ENCODE measurements at regions not wholly inside any gene's neighbourhood (a gene's known extent, or its start where the extent isn't known, plus 50 kb on each side); places are given as distances from the start of the nearest gene placed in this dataset.

DNA sequence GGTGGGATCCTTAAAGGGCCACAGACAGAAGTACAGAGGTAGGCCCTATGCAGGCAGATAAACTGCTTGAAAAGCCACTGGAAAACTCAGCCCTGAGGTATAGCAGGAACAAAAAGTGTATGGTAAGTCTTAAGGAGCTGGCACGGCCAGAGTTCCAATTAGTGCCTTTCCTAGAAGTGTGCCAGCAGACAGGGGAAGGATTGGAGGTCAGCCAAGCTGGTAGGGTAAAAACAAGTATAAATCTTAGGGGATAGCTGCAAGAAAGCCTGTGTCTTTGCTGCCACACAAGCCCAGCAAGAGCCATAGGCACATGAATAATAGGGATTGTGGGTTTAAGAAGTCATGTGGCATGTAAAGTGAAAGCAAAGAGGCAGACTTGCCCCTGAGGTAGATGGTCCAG, 582.5 kb downstream of the PLOD2 start:
- no peak overlapping the region for H3K4me3 ChIP-seq (ENCODE audit: low read length)
- TF ChIP-seq ZNF274 (IDR thresholded peaks at IDR 0.05; ENCODE audit: low read depth, low read length) = no peak

DNA sequence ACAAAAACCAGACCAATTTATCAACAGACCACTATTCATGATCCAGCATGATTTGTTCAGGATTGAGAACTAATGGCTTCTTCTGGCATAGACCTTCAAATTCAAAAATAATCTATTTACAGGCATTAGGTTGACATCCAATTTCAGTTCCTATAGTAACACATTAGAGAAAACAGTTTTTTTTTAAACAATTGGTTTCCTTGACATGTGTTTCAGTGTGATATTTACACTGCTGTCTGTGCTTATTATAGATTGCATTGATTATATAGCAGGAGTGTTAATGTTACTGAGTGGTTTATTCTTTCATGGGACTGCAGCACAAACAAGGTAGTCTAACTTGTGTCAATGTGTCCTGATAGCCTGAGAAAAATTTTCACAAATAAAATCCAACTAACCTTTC, 579.3 kb downstream of the PLOD2 start:
- no peak overlapping the region for H3K4me3 ChIP-seq (ENCODE audit: low read length)
- no peak for TF ChIP-seq ZNF274 (IDR thresholded peaks at IDR 0.05; ENCODE audit: low read depth, low read length)

DNA sequence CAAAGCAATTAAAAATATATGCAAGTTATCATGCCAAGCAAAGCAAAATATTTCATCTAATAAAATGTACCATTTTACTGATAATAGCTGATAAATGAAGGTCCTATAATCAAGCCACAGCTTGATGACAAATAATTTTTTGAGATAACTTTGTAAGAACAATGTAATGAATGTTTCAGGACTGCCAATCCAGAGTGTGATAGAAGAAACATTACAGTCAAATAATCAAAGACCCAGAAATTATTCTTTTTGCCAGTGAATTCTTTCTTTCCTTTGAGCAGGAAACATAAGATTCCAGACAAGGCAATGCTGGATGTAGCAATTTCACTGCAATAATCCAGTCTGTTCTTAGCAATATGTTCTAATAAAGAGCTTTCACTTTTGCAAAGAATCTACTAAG, 556.1 kb downstream of the PLOD2 start:
- no peak overlapping the region for H3K4me3 ChIP-seq (ENCODE audit: low read length)
- no peak for TF ChIP-seq ZNF274 (IDR thresholded peaks at IDR 0.05; ENCODE audit: low read depth, low read length)

DNA sequence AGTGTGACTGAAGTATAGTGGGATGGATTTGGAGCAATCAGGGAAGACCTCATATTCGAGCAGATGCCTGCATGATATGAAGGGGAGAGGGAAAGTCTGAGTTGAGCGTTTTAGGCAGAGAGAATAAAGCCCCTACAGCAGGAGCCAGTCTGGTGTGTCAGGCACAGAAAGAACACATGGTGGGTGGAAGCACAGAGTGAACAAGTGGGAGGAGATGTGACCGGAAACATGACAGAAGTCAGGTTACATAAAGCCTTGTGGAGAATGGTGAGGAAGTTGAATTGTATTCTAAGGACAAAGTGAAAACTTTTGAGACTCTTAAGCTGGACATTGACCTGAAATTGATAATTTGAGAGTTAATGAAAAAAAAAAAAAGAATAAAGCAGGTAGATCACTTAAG, 541.0 kb downstream of the PLOD2 start:
- TF ChIP-seq ZNF274 (IDR thresholded peaks at IDR 0.05; ENCODE audit: low read depth, low read length) = no peak
- no peak overlapping the region for H3K4me3 ChIP-seq (ENCODE audit: low read length)

DNA sequence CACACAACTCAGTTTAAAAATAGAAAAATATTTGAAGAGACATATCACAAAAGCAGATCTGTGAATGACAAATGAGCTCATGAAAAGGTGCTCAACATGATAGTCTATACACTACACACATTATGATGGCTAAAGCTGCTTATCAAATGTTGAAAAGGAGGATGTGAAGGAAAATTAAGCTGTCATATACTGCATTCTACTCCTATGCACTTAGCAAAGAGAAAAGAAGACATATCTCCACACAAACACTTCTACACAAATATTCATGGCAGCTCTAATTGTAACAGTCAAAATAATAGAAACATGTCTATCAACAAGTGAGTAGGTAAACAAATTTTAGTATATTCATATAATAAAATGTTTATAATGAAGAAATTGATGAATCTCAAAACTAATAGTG, 540.5 kb downstream of the PLOD2 start:
- no peak overlapping the region for H3K4me3 ChIP-seq (ENCODE audit: low read length)
- TF ChIP-seq ZNF274 (IDR thresholded peaks at IDR 0.05; ENCODE audit: low read depth, low read length) = no peak

DNA sequence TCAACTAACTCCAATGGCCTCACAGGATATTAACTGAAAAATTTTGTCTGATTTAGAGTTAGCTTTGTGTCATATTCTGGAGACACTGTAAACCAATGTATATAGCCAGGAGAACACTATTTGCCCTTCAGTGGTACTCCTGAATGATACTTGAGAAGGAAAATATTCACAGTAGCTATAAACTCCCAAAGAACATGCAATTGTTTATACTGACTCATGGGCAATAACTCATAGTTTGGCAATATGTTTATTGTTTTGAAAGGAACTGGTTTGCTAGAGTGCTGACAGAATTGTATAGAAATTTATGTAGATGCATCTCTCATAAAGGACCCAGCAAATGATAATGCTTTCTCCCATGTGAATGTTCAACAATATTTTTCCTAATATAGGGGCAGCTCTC, 537.6 kb downstream of the PLOD2 start:
- H3K4me3 ChIP-seq (ENCODE audit: low read length) = no peak overlapping the region
- TF ChIP-seq ZNF274 (IDR thresholded peaks at IDR 0.05; ENCODE audit: low read depth, low read length) = no peak

DNA sequence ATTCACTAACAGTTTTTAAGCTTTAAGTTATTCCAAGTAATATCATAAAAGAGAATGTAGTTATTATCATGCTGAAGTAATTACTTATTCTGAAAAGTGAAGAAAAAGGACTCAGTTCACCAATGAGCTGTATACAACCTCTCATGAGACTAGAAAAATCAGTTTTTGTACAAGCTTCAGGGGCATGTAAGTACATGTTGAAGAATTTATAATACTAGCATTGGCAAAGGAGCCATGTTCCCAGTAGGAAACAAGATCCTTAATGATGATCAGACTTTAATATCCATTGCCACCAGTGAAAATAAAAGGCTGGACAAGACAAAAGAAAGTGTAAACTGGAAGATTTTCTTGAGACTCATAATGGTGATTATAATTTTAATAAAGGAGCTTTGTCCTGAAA, 532.8 kb downstream of the PLOD2 start:
- no peak overlapping the region for H3K4me3 ChIP-seq (ENCODE audit: low read length)
- TF ChIP-seq ZNF274 (IDR thresholded peaks at IDR 0.05; ENCODE audit: low read depth, low read length) = no peak

DNA sequence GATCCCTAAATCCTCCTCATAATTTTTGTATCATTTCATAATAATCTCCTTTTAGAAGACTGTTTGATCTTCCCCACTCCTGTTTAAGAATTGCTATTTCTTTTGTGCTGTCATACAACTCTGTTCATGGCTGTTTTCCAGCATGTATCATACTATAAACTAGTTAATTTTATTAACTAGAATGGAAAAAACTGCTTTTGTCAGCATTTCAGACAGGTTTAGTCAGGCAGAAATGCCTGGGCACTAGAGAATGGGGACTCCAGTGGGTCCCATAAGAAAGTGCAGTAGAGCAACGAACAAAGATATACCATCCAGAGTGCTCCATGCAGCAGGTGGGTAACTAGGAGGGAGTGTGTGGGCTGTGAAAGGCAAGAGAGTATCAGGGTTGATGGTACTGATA, 523.9 kb downstream of the PLOD2 start:
- H3K4me3 ChIP-seq (ENCODE audit: low read length) = no peak overlapping the region
- TF ChIP-seq ZNF274 (IDR thresholded peaks at IDR 0.05; ENCODE audit: low read depth, low read length) = no peak

DNA sequence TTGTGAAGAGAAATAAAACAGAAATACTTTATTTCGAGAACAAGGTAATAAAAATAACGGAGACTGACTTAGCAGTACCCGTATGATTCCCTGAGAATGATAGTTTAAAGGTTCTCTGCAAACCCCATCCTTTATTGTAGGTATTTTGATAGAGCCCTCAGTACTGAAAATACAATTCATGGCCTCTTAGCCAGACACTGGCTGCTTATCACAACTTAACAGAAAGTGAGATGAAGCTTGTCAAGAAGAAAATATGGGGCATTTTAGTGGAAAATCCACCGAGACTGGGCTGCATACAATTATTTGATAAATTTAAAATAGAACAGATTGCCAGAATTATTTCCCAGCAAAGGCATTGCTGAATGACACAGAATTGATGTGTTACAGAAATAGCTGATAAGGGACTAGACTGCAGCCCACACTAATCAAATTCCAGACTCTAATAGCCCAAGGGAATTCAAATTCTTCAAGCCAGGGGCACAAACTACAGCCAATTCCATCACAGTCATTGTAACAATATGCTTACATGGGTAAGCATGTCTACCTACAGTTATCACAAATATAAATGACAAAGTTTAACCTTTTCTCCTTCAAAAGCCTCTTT, 521.9 kb downstream of the PLOD2 start:
- no peak overlapping the region for H3K4me3 ChIP-seq (ENCODE audit: low read length)
- no peak for TF ChIP-seq ZNF274 (IDR thresholded peaks at IDR 0.05; ENCODE audit: low read depth, low read length)

DNA sequence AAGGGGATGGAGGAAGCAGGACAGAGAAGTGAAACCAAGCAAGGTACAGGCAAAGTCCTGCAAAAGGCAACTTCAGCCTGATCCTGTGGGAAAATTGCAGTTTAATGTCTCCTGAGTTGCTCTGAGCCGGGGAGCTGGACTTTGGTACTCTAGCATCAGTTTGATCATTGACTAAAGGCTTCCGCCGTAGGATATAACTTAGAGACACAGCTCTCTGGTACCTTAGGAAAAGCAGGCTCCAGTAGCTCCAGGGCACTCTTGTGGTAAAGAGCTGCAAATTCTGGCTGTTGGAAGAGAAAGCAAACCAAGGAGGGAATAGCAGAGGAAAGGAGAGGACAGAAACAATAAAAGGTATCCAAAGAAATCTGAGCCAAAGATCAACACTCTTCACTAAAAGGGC, 521.1 kb downstream of the PLOD2 start:
- no peak overlapping the region for H3K4me3 ChIP-seq (ENCODE audit: low read length)
- TF ChIP-seq ZNF274 (IDR thresholded peaks at IDR 0.05; ENCODE audit: low read depth, low read length) = no peak

DNA sequence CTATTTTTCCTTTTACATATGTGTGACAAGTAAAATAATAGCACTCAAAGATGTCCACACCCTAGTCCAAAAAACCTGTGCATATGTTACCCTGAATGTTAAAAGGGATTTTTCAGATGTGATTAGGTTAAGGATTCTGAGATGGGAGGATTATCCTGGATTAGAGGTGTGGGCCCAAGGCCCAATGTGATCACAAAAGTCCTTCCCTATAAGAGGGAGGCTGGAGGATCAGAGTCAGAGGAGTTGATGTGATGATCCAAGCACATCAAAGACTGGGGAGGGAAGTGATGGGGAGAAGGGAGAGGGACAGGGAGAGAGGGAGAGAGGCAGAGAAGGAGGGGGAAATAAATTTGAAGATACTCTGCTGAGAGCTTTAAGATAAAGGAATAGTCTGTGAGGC, 512.6 kb downstream of the PLOD2 start:
- H3K4me3 ChIP-seq (ENCODE audit: low read length) = no peak overlapping the region
- no peak for TF ChIP-seq ZNF274 (IDR thresholded peaks at IDR 0.05; ENCODE audit: low read depth, low read length)

DNA sequence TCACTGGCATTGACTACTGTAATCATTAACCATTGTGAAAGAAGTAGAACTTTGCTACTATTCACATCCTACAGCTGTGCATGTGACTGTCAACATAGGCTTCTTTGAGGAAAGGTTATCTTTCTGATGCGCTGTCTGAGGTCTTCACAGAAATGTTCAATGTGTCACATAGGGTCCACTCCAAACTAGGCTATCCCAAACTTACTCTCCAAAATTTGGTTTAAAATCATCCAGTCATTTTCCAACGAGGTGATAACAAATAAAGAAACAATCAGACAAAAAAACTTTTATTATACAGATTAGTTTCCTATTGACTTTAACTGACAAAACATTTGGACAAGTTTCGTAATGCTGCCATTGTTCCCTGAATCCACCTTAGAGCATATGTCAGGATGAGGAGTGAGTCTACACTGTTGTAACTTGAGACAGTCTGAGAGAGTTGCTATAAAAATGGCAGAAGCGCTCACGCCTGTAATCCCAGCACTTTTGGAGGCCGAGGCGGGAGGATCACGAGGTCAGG, 511.6 kb downstream of the PLOD2 start:
- no peak overlapping the region for H3K4me3 ChIP-seq (ENCODE audit: low read length)
- no peak for TF ChIP-seq ZNF274 (IDR thresholded peaks at IDR 0.05; ENCODE audit: low read depth, low read length)

DNA sequence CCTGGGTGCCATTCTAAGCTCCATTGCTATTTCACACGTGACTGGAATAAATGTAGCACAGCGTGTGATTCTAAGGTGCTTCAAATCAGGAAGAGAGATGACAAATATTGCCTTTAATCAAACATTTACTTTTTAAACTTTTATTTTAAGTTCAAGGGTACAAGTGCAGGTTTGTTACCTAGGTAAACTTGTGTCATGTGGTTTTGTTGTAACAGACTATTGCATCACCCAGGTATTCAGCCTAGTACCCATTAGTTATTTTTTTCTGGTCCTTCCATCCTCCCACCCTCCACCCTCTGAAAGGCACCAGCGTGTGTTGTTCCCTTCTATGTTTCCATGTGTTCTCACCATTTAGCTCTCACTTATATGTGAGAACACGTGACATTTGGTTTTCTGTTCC, 510.8 kb downstream of the PLOD2 start:
- no peak for TF ChIP-seq ZNF274 (IDR thresholded peaks at IDR 0.05; ENCODE audit: low read depth, low read length)
- no peak overlapping the region for H3K4me3 ChIP-seq (ENCODE audit: low read length)

DNA sequence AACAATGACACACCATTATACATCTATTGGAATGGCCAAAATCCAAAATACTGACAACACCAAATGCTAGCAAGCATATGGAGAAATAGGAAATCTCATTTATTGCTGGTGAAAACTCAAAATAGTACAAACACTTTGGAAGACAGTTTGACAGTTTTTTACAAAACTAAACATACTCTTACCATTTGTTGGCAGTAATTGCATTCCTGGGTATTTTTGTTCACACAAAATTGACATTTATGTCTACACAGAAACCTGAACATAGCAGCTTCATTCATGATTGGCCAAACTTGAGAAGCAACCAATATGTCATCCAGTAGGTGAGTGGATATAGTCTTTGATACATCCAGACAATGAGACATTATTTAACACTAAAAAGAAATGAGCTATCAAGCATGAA, 489.9 kb downstream of the PLOD2 start:
- TF ChIP-seq ZNF274 (IDR thresholded peaks at IDR 0.05; ENCODE audit: low read depth, low read length) = no peak
- H3K4me3 ChIP-seq (ENCODE audit: low read length) = no peak overlapping the region

DNA sequence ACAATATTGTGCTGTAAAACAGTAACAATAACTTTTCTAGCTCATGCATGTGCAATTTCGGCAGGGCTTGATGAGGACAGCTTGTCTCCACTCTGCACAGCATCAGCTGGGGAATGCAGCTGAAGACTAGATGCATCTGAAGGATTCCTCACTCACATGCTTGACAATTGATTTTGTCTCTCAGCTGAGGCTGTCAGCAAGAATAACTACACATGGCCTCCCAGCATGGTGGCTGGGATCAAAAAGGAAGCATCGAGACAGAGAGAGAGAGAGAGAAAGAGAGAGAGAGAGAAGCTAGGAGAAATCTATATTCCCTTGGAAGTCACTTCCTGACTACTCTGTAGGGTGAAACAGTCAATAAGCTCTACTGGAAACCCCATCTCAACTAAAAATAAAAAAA, 487.1 kb downstream of the PLOD2 start:
- TF ChIP-seq ZNF274 (IDR thresholded peaks at IDR 0.05; ENCODE audit: low read depth, low read length) = no peak
- H3K4me3 ChIP-seq (ENCODE audit: low read length) = no peak overlapping the region

DNA sequence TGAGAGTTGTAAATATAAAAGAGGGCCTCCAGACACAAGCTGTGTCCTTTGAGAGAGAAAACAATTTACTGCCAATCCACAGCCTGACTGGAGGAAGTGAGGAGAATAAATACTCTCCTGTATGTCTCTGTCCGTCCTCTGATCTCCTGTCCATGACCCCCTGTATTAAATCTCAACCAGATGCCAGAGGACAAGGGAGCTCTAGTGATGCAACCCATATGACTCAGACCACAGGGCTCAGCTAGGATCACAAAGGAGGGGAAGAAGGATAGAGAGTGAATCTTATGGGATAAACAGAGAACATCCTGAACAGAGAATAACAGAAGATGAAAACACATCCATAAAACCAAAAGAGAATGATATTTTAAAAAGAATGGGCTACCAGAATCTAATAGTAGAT, 482.6 kb downstream of the PLOD2 start:
- no peak for TF ChIP-seq ZNF274 (IDR thresholded peaks at IDR 0.05; ENCODE audit: low read depth, low read length)
- H3K4me3 ChIP-seq (ENCODE audit: low read length) = no peak overlapping the region
